ENCODE measurements at regions not wholly inside any gene's neighbourhood (a gene's known extent, or its start where the extent isn't known, plus 50 kb on each side); places are given as distances from the start of the nearest gene placed in this dataset.

GRCh38 chr2:133919285-133919684 lies 334.6 kb upstream of the MGAT5 start:
- ChIA-PET CTCF (no interaction called here), POLR2A (no interaction called here)
- DNase-seq (ENCODE audit: extremely low spot score) = no peak
- TF ChIP-seq CTCF (IDR thresholded peaks at IDR 0.05; ENCODE audit: control extremely low read depth, extremely low read depth, low read depth, missing control alignments) = no peak

GRCh38 chr2:133927894-133928293 lies 326.0 kb upstream of the MGAT5 start:
- ChIA-PET POLR2A (no interaction called here), CTCF (interaction anchor here (1.4 kb wide), 1 partner anchor 16 kb away, joined by 3 read pairs; no protein-coding TSS in a partner anchor)
- no peak for TF ChIP-seq CTCF (IDR thresholded peaks at IDR 0.05; ENCODE audit: control extremely low read depth, extremely low read depth, low read depth, missing control alignments)
- no peak for DNase-seq (ENCODE audit: extremely low spot score)

GRCh38 chr2:133936096-133936495 lies 317.8 kb upstream of the MGAT5 start:
- CTCF ChIA-PET = interaction anchor here (1.2 kb wide), 1 partner anchor 16 kb away, joined by 3 read pairs; no protein-coding TSS in a partner anchor
- no peak for TF ChIP-seq CTCF (IDR thresholded peaks at IDR 0.05; ENCODE audit: control extremely low read depth, extremely low read depth, low read depth, missing control alignments)
- no peak for DNase-seq (ENCODE audit: extremely low spot score)
- POLR2A ChIA-PET = no interaction called here

GRCh38 chr2:133936601-133937000 lies 317.3 kb upstream of the MGAT5 start:
- no peak for DNase-seq (ENCODE audit: extremely low spot score)
- no peak for TF ChIP-seq CTCF (IDR thresholded peaks at IDR 0.05; ENCODE audit: control extremely low read depth, extremely low read depth, low read depth, missing control alignments)
- POLR2A ChIA-PET = no interaction called here
- CTCF ChIA-PET = interaction anchor here (1.2 to 2.2 kb wide), 3 partner anchors 14 to 26 kb away, joined by 3 to 6 read pairs (median 3); no protein-coding TSS in a partner anchor

GRCh38 chr2:133937669-133938068 lies 316.2 kb upstream of the MGAT5 start:
- POLR2A ChIA-PET = no interaction called here
- CTCF ChIA-PET = interaction anchor here (1.3 to 2.2 kb wide), 2 partner anchors 13 to 25 kb away, joined by 3 to 6 read pairs; no protein-coding TSS in a partner anchor
- TF ChIP-seq CTCF (IDR thresholded peaks at IDR 0.05; ENCODE audit: control extremely low read depth, extremely low read depth, low read depth, missing control alignments) = no peak
- no peak for DNase-seq (ENCODE audit: extremely low spot score)

GRCh38 chr2:133940134-133940533 lies 313.7 kb upstream of the MGAT5 start:
- no peak for DNase-seq (ENCODE audit: extremely low spot score)
- POLR2A ChIA-PET = no interaction called here

More at GRCh38 chr2:133940134-133940533, 313.7 kb upstream of the MGAT5 start:
- CTCF ChIA-PET = no interaction called here
- TF ChIP-seq CTCF (IDR thresholded peaks at IDR 0.05; ENCODE audit: control extremely low read depth, extremely low read depth, low read depth, missing control alignments) = no peak

Data from GM10248 (cell line).